AG08395 (cell line): ENCODE measurements at regions not wholly inside any gene's neighbourhood (a gene's known extent, or its start where the extent isn't known, plus 50 kb on each side); places are given as distances from the start of the nearest gene placed in this dataset.

ENCODE experiments used
- DNase-seq: peaks from one replicate; pipeline ENCODE4 v3.0.0; 2012; ENCODE audit warnings: mixed read lengths, low spot score

DNA sequence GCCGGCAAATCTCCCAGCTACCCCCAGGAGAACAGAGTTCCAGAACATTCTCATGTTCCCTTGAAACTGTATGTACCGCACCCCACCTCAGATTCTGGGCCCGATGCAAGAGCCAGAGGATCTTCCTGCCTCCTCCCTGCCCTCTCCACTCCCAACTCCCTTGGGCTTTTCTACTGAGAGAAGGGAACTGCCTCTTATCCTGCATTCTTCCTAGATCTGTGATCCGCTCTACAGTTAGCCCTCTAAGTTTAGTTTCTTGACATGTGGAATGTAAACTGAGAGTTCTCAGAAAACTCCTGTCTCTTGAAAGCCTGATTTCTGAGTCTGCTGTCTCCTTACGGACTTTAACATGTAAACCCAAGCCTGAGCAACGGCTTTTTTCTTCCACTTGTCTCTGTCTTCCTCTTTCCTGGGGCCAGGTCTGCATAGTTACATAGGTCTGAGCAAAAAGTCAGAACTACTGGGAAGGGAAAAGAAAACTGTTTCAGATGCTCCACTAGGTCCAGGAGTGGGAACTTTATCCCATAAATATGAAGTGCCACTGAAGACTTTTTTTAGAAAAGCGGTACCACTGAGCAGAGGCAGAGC, 86.5 kb upstream of the TNFAIP3 start:
- no peak for DNase-seq

DNA sequence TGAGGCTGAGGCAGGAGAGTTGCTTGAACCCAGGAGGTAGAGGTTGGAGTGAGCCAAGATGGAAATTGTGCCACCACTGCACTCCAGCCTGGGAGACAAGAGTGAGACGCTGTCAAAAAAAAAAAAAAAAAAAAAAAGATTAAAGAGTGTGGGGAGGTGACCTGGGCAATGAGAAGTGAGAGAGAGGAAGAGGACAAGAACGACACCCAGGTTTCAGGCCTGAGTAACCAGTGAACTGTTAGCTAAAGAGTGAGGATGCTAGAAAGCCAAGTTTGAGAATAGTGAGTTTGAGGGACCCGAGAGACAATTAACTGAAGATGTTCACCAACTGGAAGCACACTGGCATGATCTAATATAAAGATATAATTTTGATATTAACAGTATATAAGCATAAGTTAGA, 85.4 kb upstream of the TNFAIP3 start:
- DNase-seq: no peak

DNA sequence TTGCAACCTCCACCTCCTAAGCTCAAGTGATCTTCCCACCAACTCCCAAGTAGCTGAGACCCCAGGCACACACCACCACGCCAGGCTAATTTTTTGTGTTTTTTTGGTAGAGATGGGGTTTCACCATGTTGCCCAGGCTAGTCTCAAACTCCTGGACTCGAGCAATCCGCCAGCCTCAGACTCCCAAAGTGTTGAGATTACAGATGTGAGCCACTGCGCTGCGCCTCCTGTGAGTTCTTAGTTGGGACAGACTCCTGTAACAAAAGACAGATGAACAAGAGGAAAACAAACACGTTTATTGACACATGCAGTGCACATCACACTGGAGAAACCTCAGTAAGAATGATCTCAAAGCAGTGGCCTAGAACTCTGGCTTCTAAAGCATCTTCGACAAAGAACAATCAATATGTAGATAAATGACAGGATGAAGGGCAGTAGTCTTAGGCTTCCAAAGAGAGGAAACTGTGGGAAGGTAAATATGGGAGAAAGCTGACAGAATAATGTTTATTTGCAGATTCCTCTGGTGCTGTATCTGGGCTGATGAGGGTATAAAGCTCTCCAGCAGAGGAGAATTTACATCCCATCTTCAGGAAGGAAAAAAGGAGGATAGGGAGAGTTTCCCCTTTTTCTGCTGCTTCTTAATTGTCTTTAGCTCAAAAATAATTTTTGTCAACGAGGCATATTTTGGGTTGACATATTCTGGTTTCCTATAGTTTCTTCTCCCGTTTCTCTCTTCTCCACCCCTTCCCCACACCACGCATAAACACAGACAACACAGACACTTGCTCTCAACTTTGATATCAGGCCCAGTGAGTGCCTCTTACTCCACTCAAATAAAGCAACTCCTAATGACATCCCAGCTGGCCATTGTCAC, 84.7 kb upstream of the TNFAIP3 start:
- DNase-seq: no peak

DNA sequence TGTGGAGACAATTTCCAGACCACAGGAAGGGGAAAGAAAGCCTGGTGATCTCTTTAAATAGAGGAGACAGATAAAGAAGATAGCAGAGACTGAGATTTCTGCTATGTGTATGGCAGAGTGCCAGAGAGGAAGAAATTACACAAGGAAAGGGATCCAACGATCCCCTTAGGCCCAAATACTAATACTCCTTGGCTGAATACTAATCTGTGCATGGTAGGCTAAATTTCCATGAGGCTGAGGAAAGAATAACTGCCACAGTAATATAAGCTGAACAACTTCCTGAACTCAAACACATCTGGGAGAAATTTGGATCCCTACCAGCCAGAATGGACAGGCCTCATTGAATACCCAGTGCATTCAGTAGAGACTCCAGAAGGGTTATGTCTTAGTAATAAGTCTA, 83.3 kb upstream of the TNFAIP3 start:
- DNase-seq: no peak

DNA sequence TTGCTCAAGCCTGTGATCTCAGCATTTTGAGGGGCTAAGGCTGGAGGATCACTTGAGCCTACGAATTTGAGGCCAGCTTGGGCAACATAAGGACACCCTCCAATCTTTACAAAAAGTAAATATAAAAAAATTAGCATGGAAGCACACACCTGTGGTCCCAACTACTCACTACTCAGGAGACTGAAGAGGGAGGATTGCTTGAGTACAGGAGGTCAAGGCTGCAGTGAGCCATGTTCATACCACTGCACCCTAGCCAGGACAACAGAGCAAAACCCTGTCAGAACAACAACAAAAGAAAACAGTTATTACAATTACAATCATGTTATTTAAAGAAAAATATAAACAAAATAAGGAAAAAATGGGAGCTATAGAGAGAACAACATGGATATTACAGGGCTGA, 82.5 kb upstream of the TNFAIP3 start:
- no peak for DNase-seq

DNA sequence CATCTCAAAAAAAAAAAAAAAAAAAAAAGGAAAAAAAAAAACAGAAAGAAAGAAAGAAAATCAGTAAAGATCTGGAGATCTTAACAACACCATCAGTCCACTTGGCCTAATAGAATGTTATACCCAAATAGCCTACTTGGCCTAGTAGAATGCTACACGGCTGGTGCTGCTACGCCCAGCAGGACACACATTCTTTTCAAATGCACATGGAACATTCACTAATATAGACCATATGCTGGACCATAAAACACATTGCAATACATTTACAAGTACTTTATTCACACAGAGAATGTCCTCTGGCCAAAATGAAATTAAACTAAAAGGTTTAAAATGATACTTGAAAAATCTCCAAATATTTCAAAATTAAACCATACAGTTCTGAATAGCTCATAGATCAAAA, 80.0 kb upstream of the TNFAIP3 start:
- DNase-seq: no peak

DNA sequence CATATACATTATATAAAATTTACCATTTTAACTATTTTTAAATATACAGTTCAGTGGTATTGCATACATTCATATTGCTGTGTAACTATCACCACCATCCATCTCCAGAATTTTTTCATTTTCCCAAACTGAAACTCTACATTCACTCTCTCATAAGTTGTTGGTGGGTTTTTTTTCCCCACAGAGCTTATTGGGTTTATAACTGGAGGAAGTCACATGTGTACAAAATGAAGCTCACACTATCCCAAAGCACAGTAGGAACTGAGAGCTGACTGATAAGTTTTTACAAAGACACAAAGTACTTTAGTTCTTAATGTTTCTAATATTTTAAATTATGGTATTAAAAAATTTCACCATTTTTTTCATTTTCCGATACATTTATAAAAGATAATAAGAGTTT, 78.8 kb upstream of the TNFAIP3 start:
- DNase-seq: no peak

DNA sequence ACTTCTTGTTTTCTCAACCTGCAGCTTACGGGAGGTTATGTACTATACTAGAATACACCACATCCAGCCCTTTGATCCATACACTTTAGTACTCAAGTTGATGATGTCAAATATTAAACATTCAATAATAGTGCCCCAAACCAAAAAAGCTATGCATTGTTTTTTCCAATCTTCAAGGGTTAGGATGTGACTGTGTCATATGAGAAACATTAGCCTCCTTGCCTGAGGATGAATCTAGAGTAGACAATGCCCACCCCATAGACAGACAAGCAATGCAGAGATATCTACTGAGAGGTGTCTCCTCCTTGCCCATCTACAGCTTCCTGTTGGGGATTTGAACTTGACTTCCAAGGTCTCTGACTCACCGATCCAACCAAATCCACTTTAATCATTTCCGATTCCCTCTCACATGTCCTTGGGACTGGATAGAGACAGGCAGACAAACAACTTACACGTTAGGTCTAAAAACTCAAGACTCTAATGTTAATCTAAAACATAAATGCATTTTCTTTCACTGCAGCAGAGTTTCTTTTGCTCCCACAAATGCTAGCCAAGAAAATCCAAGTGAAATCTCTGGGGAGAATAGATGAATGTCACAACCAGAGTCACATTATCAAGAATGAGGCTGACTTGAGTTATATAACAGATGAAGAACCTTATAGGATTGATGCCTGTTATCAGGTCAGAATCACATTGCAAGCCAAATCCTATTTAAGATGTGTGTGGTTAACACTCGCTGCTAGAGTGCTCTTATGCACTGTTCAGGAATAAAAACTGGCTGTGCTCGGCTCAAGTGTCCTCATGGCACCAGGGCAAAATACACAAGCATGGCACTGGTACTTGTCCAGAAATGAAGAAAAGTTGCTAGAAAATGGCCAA, 75.5 kb upstream of the TNFAIP3 start:
- DNase-seq: no peak

DNA sequence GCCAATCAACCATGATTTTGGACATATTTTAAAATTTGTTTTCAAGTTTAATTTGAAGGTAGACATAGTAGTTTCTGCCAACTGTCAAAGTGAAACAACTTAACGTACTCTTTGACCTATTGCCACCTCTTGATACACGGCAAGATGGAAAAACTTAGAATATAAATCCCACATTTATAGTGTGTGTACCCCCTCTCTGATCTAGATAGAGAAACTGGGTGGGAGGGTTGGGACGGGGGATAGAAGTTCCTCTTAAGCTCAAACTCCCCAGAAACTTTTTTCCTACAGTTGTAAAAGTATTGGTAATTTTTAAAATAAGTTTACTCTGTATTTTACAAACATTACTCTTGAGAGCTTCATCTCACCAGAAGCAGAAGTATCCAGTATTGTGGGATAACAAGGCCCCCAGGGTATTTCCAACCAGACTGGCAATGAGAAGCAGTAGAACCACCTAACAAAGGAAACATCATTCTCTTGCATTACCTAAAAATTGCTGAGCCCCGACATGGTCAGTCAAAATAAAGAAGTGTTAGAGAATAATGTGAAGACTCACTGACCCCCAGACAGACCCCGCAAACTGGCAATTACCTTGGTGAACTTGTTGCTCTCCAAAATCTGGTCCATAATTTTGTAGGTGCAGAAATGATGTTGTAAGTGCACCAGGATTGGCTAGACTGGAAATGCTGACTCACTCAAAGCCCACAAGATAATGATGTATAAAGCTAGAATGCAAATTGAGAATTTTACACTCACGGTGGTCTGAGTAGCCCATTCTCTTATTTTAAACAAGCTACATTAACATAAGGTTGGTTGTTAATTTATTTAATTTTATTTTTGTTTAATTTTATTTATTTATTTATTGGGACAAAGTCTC, 74.7 kb upstream of the TNFAIP3 start:
- no peak for DNase-seq

DNA sequence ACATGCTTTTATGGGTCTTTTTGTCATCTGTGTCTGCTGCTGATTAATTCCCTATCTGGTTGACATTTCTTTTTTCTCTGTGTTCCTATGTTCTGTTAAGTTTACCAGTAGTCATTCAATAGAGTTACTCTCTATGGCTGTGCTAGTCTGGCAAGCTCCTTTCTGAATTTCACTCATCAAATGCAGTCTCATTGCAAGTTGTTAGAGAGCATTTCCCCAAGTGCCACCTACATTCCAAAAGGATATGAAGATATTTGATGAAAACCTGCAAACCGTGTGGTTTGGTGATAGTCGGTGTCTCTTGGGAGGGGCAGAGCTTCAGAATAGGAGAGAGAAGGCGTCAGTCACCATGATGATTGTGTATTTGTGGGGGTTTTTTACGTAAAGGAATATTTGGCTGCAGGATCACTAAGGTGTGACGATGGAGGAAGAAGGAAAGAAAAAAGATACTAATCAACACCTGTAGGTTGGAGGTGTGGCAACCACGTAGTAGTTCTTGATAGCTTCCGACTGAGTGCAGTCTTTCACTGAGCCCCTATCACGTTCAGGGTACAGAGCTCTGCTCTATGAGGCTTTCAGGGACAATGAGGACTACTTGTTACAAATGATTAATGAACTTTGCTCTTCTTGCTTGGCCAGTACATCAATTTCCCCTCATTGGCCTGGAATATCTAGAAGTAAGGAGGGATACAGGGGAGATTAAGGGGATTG, 73.1 kb upstream of the TNFAIP3 start:
- no peak for DNase-seq

DNA sequence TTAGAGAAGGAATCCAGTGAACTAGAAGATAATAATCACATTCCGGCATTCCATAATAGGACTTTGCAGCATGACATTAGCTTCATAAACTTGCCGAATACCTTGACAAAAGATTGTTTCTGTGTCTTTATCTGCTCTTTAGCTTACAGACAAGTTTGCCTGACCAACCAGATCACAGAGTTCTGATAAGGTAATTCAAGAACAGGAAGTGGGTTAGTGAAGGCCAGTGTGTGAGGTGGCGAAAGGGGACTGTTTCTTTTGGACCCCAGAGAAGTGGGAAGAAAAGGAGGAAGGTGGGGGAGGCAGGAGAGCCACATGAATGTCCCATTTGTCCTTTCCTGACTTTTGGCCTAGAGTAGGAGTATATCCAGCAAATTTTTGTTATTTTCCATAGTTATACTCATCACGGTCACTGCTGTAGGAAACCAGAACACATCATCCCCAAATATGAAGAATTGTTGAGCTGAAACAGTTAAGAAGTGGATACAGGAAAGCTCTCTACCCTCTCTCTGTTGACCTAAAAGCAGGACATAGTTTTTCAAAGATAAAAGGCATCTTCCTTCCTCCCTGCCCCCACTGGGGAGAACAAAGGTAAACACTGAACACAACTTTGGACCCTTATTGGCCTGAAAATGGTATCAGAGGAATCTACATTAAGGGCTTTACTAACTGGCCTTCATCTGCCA, 72.4 kb upstream of the TNFAIP3 start:
- no peak for DNase-seq

DNA sequence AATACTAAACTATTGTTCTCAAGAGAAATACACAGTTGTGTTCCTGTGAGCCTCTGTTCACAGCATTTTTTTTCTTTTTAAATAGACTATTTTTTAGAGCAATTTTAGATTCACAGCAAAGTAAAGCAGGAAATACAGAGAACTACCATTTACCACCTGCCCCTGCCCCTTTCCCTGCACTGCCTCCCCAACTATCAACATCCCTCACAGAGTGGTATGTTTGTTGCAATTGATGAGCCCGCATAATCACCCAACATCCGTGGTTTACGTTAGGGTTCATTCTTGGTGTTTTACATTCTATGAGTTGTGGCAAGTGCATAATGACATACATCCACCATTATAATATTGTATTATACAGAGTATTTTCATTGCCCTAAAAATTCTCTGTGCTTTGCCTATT, 71.6 kb upstream of the TNFAIP3 start:
- no peak for DNase-seq

DNA sequence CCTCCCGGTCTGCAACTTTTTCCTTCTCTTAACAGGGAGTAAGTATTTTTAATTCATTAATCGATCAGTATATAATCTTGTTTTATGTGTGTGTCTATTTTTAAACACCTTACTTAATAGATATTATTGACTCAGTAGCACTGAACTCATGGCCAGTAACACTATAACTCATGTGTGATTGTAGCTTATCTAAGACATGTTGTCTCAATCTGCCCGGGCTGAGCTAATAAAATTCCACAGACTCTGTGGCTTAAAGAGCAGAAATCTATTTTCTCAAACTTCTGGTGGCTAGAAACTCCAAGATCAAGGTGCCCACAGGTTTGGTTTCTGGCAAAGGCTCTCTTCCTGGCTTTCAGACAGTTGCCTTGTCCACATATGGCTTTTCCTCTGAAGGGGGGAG, 68.8 kb upstream of the TNFAIP3 start:
- DNase-seq: no peak

DNA sequence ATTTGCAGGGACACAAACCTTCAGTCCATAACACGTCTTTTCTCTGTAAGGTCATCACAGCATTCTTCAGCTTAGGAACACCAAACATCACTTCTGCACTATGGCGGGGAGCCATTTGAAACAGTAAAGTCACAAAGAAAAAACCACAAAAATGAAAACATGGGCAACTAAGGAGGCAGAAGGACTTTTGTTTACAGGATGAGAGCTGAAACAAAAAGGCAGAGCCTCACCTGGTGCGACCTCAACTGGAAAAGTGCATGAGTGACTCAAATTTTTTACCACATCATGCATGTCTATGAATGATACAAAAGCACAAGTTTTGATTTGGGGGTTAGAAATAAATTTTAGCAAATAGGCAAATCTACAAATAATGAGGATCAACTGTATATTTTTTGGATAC, 68.2 kb upstream of the TNFAIP3 start:
- no peak for DNase-seq

DNA sequence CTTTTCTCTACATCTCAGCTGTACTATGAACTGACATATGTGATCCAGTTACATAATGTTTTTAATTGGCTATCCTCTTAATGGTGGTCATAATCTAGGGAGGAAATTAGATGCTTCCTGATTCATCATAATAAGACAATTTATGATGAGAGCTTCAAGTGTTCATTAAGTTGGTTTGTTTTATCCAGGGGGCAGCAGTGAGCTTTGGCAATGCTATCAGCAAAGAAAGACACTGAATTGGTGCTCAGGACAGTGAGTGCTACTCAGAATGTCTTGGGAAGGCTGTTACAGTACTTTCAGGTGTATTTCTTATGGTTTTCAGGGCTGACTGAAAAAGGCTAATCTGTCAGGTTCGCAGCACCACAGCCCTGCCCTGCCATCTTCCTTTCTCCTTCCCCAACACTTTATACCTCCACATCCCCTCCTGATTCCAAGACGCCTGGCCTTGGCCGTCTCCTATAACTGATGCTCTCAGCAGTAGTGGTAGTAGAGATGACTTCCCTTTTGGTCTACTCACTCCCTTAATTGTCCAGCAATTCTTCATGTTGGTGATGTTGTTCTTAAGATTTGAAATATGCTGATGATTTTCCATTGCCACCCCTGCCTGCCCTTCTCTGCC, 67.0 kb upstream of the TNFAIP3 start:
- DNase-seq: peak; percentile 28

DNA sequence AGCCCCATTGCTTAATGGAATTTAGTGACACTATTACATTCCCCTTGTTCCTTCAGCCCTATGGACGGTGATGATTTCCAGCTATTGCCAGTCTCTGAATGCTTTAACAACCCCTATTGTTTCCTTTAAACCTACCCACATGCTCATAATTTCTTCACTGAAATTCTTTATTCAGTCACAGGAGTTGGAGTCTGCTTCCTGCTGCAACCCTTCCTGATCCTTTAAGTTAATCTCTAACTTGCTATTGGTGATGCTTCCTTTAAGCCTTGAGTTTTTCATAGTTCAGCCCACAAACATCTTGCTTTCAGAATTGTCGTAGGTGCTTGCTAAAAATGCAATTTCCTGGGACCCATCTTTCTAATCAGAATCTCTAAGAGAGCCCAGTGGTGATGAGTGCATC, 66.3 kb upstream of the TNFAIP3 start:
- no peak for DNase-seq

DNA sequence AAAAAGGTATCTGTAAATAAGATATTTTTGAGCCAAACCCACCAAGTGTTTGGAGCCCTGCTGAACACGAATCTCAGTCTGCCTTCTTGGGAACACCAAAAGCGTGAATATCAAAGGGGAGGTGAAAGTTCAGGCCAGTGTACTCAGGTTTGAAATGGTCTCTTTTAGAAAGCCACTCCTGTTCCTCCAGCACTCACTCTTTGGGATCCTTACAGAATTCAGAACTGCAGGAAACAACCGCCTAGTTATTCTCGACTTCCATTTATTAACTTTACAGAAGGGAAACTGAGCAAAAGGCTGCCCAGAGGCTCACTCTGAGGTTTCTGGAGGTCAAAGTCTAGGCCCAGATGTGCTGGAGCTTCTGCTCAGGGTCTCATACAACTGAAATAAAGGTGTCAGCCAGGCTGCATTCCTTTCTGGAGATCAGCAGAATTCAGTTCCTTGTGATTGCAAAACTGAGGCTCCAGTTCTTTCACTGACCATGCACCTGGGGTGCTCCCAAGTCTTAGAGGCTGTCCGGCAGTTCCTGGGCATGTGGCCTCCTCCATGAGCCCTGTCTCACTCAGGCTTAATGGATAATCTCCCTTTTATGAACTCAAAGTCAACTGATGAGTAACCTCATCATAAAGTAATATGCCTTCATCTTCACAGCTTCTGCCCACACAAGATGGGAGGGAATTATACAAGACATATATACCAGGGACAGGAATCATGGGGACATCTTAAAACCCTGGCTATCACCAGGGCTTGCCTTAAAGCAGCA, 65.5 kb upstream of the TNFAIP3 start:
- DNase-seq: no peak

DNA sequence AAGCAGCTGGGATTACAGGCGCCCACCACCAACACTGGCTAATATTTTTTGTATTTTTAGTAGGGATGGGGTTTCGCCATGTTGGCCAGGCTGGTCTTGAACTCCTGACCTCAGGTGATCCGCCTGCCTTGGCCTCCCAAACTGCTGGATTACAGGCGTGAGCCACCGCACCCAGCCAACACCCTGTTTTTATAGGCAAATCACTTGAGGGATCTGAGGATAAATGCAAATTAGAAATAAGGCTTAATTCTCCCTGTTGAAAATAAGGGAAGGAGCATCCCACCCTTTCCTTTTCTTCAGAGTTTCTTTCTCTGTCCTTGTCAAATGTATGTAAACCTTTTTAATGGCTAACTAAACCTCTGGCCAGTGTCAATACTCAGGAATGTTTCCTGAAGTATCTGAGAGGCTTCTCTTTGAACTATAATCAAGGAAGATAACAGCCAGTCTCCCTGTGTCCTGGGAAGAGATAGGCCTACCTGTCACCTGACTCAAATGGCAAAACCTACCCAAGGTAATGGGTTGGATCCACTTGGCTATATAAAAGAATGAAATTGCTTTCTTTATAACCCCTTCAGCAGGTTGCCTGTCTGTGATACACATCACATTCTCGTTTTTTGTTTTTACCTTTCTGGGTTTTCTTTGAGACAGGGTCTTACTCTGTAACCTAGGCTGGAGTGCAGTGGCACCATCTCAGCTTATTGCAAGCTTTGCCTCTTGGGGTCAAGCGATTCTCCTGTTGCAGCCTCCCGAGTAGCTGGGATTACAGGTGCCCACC, 64.5 kb upstream of the TNFAIP3 start:
- no peak for DNase-seq

DNA sequence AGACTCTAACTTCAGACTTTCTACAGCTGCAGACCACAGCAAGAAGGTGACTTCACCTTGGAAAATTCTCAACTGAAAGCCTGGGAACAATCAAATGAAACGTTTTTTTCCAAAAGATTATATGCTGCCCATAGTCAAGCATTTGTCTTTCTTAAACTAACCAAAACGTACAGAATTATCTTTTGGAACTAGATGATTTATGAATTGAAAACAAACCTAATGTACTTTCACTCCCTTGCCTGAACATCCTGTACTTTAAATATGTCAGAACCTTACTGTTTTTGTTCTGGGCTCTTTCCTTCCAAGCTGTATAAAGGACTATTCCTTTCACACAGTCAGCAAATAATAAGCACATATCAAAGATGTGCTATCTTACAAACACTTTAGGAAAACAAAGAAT, 62.4 kb upstream of the TNFAIP3 start:
- no peak for DNase-seq
